HepG2 (cell line): ENCODE measurements at regions not wholly inside any gene's neighbourhood (a gene's known extent, or its start where the extent isn't known, plus 50 kb on each side); places are given as distances from the start of the nearest gene placed in this dataset.
"Not testable (repeated sequence)": the region's sequence is repeated elsewhere in the genome, so short reads cannot be mapped to it uniquely, and the experiment has no call there.

Experiments
- HMG20A ChIP-seq: IDR thresholded peaks from 2 replicates; pipeline ENCODE4 v1.6.1; 2016; ENCODE audit warnings: borderline replicate concordance
- MXI1 ChIP-seq: IDR thresholded peaks from 3 replicates; pipeline ENCODE4 v1.6.1; 2012; ENCODE audit warnings: low read depth, low read length, inconsistent platforms, borderline replicate concordance

DNA sequence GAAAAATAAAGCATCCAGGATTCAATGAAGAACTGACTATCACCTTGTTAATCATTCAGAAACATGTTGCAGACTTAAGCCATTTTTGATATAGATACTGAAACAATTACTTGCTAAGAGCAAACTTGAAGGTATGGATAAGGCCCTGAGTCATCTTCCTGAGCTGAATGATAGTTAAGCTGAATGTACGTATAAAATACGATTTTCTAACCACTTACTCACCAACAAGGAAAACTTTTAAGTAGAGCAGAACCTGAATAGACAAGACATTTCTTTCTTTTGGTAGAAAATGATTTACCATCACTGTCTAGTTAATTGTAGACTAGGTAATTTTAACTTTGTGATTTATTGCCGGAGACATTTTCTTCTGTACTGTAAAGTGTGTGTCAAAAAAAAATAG, 261.2 kb downstream of the RTP5 start:
- not testable (repeated sequence) for TF ChIP-seq HMG20A (CRISPR knock-in tag); MXI1
